Keratinocyte (primary cell): ENCODE measurements at regions not wholly inside any gene's neighbourhood (a gene's known extent, or its start where the extent isn't known, plus 50 kb on each side); places are given as distances from the start of the nearest gene placed in this dataset.
A peak's percentile ranks its signal among the peaks of the same experiment; 100 is the strongest.

Experiments used
- DNase-seq: peaks from one replicate; pipeline ENCODE4 v3.0.0-alpha.2; 2011; ENCODE audit warnings: low read depth, missing footprints, low spot score
- FAIRE-seq: peaks from 2 replicates; lab custom pipeline; 2011; peaks lifted over from hg19 to GRCh38; lab: Jason Lieb, UNC
- H2AFZ ChIP-seq: 2 replicates; pipeline ENCODE4 v1.6.0; 2012; ENCODE audit warnings: low read length, control low read depth, inconsistent platforms; ENCODE audit not compliant: control insufficient read depth
- H3K27ac ChIP-seq: 2 replicates; pipeline ENCODE4 v1.5.1; 2011; ENCODE audit warnings: low read length; ENCODE audit not compliant: control insufficient read depth, insufficient read depth
- H3K27me3 ChIP-seq: 3 replicates; pipeline ENCODE4 v1.6.0; 2011; ENCODE audit warnings: low read length; ENCODE audit not compliant: control insufficient read depth, insufficient read depth; ENCODE audit errors: extremely low read depth
- H3K36me3 ChIP-seq, 2 experiments: 2 replicates in 1 of 2; 3 replicates in 1 of 2; pipeline ENCODE4 v1.5.1; 2011; ENCODE audit warnings: low read length in 2 of 2, mild to moderate bottlenecking in 1 of 2; ENCODE audit not compliant: control insufficient read depth in 2 of 2, insufficient read depth in 2 of 2; ENCODE audit errors: extremely low read depth in 1 of 2
- H3K4me1 ChIP-seq: 3 replicates; pipeline ENCODE4 v1.5.1; 2011; ENCODE audit warnings: low read length; ENCODE audit not compliant: control insufficient read depth, insufficient read depth; ENCODE audit errors: extremely low read depth
- H3K4me2 ChIP-seq: 3 replicates; pipeline ENCODE4 v1.6.0; 2011; ENCODE audit warnings: low read depth, low read length; ENCODE audit not compliant: control insufficient read depth, insufficient read depth; ENCODE audit errors: extremely low read depth
- H3K4me3 ChIP-seq, 3 experiments: fragments of 200-600 bp in 1 of 3; sonication (generic) in 1 of 3; 2 replicates in 2 of 3; 3 replicates in 1 of 3; pipeline ENCODE4 v1.5.1; 2011 to 2016; ENCODE audit warnings: low read length in 3 of 3, mild to moderate bottlenecking in 3 of 3, control low read depth in 2 of 3, inconsistent platforms in 1 of 3, low read depth in 1 of 3, mixed read lengths in 1 of 3, mixed run types in 1 of 3, moderate library complexity in 1 of 3; ENCODE audit not compliant: control insufficient read depth in 2 of 3, insufficient read depth in 2 of 3; ENCODE audit errors: extremely low read depth in 1 of 3
- H3K79me2 ChIP-seq: 2 replicates; pipeline ENCODE4 v1.6.0; 2012; ENCODE audit warnings: low read length; ENCODE audit not compliant: control insufficient read depth, insufficient read depth
- H3K9ac ChIP-seq: 3 replicates; pipeline ENCODE4 v1.6.0; 2011; ENCODE audit warnings: low read length; ENCODE audit not compliant: control insufficient read depth, insufficient read depth; ENCODE audit errors: extremely low read depth
- H3K9me1 ChIP-seq: 3 replicates; pipeline ENCODE4 v1.6.0; 2011; ENCODE audit warnings: low read length; ENCODE audit not compliant: control insufficient read depth, insufficient read depth; ENCODE audit errors: extremely low read depth
- H3K9me3 ChIP-seq: 2 replicates; pipeline ENCODE4 v1.5.1; 2012; ENCODE audit warnings: low read depth, low read length; ENCODE audit not compliant: control insufficient read depth
- H4K20me1 ChIP-seq: 3 replicates; pipeline ENCODE4 v1.6.0; 2011; ENCODE audit warnings: low read length; ENCODE audit not compliant: control insufficient read depth, insufficient read depth; ENCODE audit errors: extremely low read depth
- CTCF ChIP-seq, 3 experiments: IDR thresholded peaks in 1 of 3; conservative IDR thresholded peaks in 1 of 3; optimal IDR thresholded peaks in 1 of 3; 2 replicates in 2 of 3; 3 replicates in 1 of 3; pipeline versions ENCODE3 to v1.5.1; 2011; ENCODE audit warnings: low read length in 3 of 3, mild to moderate bottlenecking in 3 of 3, moderate library complexity in 2 of 3, control low read depth in 1 of 3, inconsistent platforms in 1 of 3; ENCODE audit not compliant: insufficient read depth in 2 of 3; ENCODE audit errors: extremely low read depth in 1 of 3
- EZH2 ChIP-seq: IDR thresholded peaks from one replicate; pipeline ENCODE4 v1.6.1; 2012; ENCODE audit warnings: inconsistent platforms, mild to moderate bottlenecking, low read length, moderate library complexity
- dilution Hi-C: fragments of 300-500 bp; cut with MboI; formaldehyde crosslinking; loops from one replicate; pipeline ENCODE4 v1.7.0; 2020; ENCODE audit warnings: low sequenced_read_pairs; ENCODE audit not compliant: extremely low pct_ligation_motif_present

GRCh38 chr6:14665827-14666724 lies 548.5 kb downstream of the CD83 start:
- TF ChIP-seq EZH2: no peak
- peak overlapping the region; percentile 20 for H3K9ac ChIP-seq

GRCh38 chr6:14670806-14671205 lies 553.2 kb downstream of the CD83 start:
- H3K4me3 ChIP-seq: no peak overlapping the region
- no peaks in the 10 kb centered on the region for H3K9me3 ChIP-seq
- FAIRE-seq (no peak), DNase-seq (no peak)
- no peaks in the 10 kb centered on the region for H3K36me3 ChIP-seq
- H4K20me1 ChIP-seq: no peaks in the 10 kb centered on the region
- no peak for TF ChIP-seq CTCF (optimal IDR thresholded peaks at IDR 0.05 in 1 of 3, IDR thresholded peaks at IDR 0.05 in 1 of 3, conservative IDR thresholded peaks at IDR 0.05 in 1 of 3; ENCODE audit: extremely low read depth in 1 of 3, insufficient read depth in 2 of 3, low read length in 3 of 3)
- no peak for TF ChIP-seq EZH2
- peak overlapping the region; percentile 59 for H3K27ac ChIP-seq
- H3K27me3 ChIP-seq: no peaks in the 10 kb centered on the region
- peak overlapping the region; percentile 58 for H3K4me2 ChIP-seq
- dilution Hi-C loops: no loop called here
- H3K9me1 ChIP-seq: no peaks in the 10 kb centered on the region
- peaks cover 57% of the 10 kb centered on the region for H3K4me1 ChIP-seq
- H3K9ac ChIP-seq: no peak overlapping the region
- no peaks in the 10 kb centered on the region for H3K79me2 ChIP-seq
- no peak overlapping the region for H2AFZ ChIP-seq

More at GRCh38 chr6:14665827-14666724, 548.5 kb downstream of the CD83 start:
- Histone ChIP-seq H3K4me2 (no peak overlapping the region), H3K4me1 (peaks cover 29% of the 10 kb centered on the region), H3K4me3 (no peak overlapping the region), H4K20me1 (no peaks in the 10 kb centered on the region), H3K9me1 (no peaks in the 10 kb centered on the region), H3K36me3 (no peaks in the 10 kb centered on the region), H2AFZ (no peak overlapping the region), H3K9me3 (no peaks in the 10 kb centered on the region), H3K27me3 (no peaks in the 10 kb centered on the region), H3K27ac (peak overlapping the region; percentile 45), H3K79me2 (no peaks in the 10 kb centered on the region)
- peak; percentile 71 for FAIRE-seq
- peak; percentile 87 for DNase-seq
- dilution Hi-C loops: no loop called here
